ENCODE measurements at regions not wholly inside any gene's neighbourhood (a gene's known extent, or its start where the extent isn't known, plus 50 kb on each side); places are given as distances from the start of the nearest gene placed in this dataset.

- no peak for TF ChIP-seq SP1 (IDR thresholded peaks at IDR 0.05)
- TF ChIP-seq NFRKB (IDR thresholded peaks at IDR 0.05): no peak
- TF ChIP-seq BHLHE40 (IDR thresholded peaks at IDR 0.05; ENCODE audit: borderline replicate concordance): no peak
- TF ChIP-seq SUZ12 (IDR thresholded peaks at IDR 0.05): no peak
- no peak for TF ChIP-seq ARNT (IDR thresholded peaks at IDR 0.05)
- TF ChIP-seq FOXM1 (IDR thresholded peaks at IDR 0.05; ENCODE audit: borderline replicate concordance): no peak
- TF ChIP-seq CTBP1 (IDR thresholded peaks at IDR 0.05; ENCODE audit: borderline replicate concordance): no peak
- TF ChIP-seq ELF4 (IDR thresholded peaks at IDR 0.05): no peak
- TF ChIP-seq, protein P1, sequence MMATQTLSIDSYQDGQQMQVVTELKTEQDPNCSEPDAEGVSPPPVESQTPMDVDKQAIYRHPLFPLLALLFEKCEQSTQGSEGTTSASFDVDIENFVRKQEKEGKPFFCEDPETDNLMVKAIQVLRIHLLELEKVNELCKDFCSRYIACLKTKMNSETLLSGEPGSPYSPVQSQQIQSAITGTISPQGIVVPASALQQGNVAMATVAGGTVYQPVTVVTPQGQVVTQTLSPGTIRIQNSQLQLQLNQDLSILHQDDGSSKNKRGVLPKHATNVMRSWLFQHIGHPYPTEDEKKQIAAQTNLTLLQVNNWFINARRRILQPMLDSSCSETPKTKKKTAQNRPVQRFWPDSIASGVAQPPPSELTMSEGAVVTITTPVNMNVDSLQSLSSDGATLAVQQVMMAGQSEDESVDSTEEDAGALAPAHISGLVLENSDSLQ (IDR thresholded peaks at IDR 0.05): no peak
- no peak for TF ChIP-seq FOXA1 (IDR thresholded peaks at IDR 0.05)
- TF ChIP-seq TARDBP (IDR thresholded peaks at IDR 0.05): no peak
- TF ChIP-seq ZNF384 (IDR thresholded peaks at IDR 0.05): no peak
- no peak for TF ChIP-seq HDGF (IDR thresholded peaks at IDR 0.05; ENCODE audit: borderline replicate concordance)
- TF ChIP-seq LEF1 (IDR thresholded peaks at IDR 0.05; ENCODE audit: borderline replicate concordance): no peak
Measured at GRCh38 chr5:3309538-3309937, 286.1 kb upstream of the IRX1 start.

Measured in HEK293T (cell line).